Right lobe of liver (tissue), 4 donors: ENCODE measurements at regions not wholly inside any gene's neighbourhood (a gene's known extent, or its start where the extent isn't known, plus 50 kb on each side); places are given as distances from the start of the nearest gene placed in this dataset.

Experiments used
- POLR2A ChIP-seq: fragments of 450-650 bp; IDR thresholded peaks from one replicate; pipeline ENCODE4 v1.6.1; 2017; ENCODE audit warnings: antibody characterized with exemption, mild to moderate bottlenecking
- TF ChIP-seq, protein P1 (sequence below), 4 donors: fragments of 200-600 bp in 3 of 4; fragments of 450-650 bp in 1 of 4; IDR thresholded peaks; one replicate each; pipeline versions ENCODE4 v1.5.1 to v1.8.0; 2016 to 2022; ENCODE audit warnings: antibody characterized with exemption in 4 of 4, mild to moderate bottlenecking in 2 of 4
- donor health status: DM: no; HTN: no; CAD: no.
- donor health status: DM: no; HTN: no; CAD: no.
- donor health status: DM: no; HTN: yes; CAD: no.

DNA sequence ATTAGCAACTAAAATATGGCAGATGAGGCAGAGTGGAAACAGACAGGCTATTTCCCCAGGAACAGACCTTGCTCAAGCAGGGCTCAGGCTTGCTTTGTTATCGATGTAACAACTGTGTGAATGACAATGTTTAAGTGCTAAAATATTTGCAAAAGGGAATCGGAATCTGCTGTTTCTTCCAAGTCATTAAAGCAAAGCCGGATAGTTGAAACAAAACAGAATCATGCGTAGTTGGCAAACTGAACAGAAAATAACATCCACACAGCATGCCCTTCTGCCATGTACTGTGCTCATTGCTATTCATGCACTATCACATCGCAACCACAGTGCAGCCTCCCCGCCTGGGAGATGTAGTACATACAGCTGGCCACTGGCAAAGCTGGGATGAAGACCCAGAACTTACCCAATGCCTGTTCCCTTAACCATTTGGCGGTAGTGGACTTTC is 799.1 kb downstream of the DIAPH3 start:
- no peak for TF ChIP-seq POLR2A
- TF ChIP-seq, protein P1, sequence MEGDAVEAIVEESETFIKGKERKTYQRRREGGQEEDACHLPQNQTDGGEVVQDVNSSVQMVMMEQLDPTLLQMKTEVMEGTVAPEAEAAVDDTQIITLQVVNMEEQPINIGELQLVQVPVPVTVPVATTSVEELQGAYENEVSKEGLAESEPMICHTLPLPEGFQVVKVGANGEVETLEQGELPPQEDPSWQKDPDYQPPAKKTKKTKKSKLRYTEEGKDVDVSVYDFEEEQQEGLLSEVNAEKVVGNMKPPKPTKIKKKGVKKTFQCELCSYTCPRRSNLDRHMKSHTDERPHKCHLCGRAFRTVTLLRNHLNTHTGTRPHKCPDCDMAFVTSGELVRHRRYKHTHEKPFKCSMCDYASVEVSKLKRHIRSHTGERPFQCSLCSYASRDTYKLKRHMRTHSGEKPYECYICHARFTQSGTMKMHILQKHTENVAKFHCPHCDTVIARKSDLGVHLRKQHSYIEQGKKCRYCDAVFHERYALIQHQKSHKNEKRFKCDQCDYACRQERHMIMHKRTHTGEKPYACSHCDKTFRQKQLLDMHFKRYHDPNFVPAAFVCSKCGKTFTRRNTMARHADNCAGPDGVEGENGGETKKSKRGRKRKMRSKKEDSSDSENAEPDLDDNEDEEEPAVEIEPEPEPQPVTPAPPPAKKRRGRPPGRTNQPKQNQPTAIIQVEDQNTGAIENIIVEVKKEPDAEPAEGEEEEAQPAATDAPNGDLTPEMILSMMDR (IDR thresholded peaks at IDR 0.05): no peak
